HG03095 (cell line): ENCODE measurements at regions not wholly inside any gene's neighbourhood (a gene's known extent, or its start where the extent isn't known, plus 50 kb on each side); places are given as distances from the start of the nearest gene placed in this dataset.
"Not testable (repeated sequence)": the region's sequence is repeated elsewhere in the genome, so short reads cannot be mapped to it uniquely, and the experiment has no call there.

Experiments used
- ATAC-seq: cut with Tn5 transposase; IDR thresholded peaks from one replicate; pipeline ENCODE4 v1.9.1; 2021; ENCODE audit warnings: moderate library complexity; ENCODE audit not compliant: unreplicated experiment

DNA sequence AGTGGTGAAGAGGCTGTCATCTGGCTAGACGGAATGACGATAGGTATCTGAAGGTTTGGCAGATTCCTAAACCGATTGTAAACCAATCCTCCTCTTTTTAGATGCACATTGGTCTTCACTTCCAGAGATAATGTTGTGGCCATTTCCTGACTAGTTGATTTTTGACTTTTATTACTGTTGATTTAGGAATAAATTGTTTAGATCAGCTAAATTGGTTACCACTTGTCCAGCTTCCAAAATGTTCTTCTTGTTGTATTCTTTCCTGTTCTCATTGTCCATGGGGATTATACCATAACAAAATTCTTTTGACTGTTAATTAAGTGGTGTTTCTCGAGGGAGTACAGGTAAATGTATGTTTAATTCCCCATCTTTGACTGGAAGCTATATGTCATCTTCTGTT, 119.7 kb downstream of the MACROH2A1 start:
- no peak for ATAC-seq

DNA sequence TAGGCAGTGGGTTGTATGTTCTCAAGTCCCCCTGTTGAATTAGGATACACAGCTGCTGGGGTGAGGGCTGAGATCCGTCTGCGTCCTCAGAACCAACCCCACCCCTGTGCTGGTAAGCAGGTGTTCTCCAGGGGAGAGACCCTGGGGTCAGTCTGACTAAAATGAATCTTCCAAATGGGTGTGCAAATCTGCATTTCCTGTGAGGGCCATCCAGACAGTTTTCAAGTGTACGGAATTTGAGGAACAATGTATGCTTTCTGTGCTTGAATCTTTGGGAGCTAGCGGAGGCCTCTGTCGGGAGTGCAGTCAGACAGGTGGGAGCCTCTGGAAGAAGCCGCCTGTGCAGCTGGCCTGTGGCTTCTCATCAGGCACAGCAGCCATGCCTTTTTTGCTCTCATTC, 122.9 kb downstream of the MACROH2A1 start:
- ATAC-seq, result no peak

DNA sequence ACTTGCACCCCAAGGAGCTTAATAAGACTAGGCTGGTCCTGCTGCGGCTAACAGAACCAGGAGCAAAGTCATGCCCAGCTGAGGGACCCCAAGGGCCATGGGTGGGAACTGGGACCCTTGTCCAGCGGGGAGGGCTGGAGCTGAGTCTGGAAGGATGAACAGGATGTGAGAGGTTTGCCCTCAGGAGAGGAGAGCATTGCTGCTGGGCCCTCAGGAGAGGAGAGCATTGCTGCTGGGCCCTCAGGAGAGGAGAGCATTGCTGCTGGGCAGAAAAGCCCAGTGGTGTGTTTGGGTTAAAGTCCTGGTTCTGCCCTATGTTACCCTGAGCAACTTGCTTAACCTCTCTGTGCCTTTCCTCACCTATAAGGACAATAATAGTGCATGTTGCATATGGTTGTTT, 125.8 kb downstream of the MACROH2A1 start:
- no peak for ATAC-seq

DNA sequence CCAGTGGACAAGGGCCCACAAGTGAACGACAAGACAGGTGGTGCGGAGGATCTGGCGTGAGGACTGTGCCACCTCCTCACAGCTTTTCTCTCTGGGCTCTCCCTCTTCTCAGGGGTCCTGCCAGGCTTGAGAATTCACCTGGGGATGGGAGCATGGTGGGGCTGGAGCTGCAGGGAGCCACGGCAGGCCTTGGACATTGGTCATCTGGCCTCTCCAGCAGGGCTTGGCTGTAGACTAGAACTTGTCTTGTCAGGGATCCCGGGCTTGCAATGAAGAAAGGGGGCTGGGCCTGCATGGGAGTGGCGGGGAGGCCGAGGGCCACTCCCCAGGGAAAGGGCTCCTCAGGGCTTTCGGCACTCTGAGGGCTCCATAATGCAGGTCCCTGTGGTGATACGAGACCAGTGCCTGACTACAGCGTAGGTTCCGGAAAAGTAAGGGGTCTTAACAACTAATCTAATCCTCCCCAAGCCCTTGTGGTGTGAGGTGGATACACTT, 126.7 kb downstream of the MACROH2A1 start:
- no peak for ATAC-seq

DNA sequence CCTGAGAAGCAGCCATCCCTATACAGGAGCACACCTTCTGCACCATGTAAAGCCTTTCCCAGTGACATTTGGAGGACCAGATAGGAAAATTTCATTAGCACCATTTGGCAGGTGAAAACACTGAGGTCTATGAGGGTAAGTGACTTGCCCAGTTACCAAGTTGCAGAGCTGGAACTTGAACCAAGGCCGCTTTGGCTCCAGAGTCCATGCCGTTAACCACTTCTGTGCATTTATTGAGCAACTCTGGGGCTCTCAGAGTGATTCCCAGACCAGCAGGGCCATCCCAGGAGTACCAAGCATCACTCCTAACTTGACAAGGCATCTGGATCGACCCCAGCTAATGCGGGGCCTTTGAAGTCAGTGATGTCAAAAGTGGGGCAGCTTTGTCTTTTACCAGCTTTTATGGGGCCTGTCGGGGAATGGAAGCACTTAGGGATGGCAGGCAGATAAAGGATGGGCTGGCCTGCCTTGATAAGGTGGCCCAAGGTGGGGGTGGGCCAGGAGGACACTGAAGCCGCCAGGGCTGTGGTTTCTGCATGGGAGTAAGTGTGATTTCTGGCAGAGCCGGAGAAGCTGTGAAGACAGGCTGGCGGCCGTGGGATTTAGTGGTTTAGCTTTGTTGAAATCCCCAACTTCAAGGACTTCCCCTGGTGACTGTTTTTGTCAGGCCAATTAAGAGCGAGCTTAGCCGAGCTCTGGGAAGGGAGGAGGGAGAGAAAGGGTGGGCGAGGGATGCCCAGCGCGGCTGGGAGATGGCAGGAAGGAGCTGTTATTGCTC, 127.3 kb downstream of the MACROH2A1 start:
- no peak for ATAC-seq

DNA sequence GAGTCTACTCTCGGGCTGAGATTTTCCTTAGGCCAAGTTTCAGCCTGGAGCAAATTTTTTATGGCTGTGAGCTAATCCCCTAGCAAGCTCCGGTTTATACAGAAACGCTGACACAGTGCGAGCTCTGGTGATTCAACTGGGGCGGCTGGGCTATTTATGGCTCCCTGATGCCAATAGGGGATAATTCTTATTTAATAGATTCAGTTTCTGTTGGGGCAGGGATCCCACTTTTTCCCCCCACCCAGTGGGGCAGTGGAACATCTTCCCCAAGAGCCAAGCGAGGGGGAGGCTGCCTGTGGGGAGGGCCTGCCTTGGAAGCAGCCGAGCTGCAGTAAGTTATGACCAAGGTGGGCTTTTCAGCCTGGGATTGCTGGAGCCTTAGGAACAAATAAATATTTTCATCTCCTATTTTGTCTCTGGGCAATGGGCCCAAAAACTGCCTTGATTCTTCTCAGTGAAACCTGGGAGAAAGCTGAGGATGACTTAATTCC, 129.1 kb downstream of the MACROH2A1 start:
- ATAC-seq, result no peak

DNA sequence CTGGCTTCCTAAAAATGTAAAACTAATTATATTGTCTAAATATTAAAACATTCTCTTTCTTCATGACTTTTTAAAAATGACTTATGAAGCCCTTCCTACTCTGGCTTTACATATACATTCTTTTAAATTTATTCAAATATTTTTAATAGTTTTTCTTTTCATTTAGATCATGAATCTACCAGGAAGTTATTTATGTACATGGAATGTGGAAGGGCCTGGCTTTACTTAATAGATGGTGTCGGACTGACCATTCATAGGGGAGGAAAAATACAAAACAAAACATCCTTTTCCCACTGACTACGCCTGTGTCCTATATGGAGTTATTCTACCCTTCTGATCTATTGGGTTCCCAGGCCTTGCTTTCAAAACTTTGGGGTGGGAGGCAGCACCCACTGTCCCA, 129.8 kb downstream of the MACROH2A1 start:
- no peak for ATAC-seq

DNA sequence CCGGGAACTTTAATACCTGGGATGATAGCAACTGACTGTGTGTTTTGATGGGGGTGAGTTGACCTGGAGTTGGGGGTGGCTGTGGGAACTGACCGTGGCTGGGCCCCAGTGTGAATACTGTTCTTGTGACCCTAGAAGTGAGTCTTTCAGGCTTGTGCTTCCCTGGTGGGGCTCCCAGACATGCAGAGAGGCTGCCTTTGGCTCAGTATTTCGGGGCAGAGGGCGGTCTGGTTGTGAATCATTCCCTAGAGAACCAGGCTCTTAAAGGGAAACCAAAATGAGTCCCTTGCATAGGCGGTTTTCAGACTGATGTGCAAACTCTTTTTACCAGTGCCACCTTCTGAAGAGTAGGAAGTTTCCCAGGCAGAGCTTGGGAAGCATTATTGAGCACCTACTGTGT, 132.1 kb downstream of the MACROH2A1 start:
- no peak for ATAC-seq

DNA sequence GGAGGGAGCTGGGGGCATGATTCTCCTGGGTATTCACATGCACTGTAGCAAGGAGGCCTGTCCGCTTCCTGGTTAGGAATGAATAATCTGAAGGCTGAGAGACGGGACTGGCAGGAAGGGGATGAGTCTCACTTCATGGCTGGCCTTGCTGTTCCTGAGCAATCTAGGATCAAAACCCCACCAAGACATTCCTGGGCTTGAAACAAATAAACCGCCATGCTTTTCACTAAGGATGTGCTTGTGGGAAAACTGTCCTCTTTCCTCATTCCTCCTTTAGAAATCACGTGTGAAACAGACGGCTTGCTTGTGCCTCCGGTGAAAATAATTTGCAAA, 132.8 kb downstream of the MACROH2A1 start:
- ATAC-seq, result no peak

DNA sequence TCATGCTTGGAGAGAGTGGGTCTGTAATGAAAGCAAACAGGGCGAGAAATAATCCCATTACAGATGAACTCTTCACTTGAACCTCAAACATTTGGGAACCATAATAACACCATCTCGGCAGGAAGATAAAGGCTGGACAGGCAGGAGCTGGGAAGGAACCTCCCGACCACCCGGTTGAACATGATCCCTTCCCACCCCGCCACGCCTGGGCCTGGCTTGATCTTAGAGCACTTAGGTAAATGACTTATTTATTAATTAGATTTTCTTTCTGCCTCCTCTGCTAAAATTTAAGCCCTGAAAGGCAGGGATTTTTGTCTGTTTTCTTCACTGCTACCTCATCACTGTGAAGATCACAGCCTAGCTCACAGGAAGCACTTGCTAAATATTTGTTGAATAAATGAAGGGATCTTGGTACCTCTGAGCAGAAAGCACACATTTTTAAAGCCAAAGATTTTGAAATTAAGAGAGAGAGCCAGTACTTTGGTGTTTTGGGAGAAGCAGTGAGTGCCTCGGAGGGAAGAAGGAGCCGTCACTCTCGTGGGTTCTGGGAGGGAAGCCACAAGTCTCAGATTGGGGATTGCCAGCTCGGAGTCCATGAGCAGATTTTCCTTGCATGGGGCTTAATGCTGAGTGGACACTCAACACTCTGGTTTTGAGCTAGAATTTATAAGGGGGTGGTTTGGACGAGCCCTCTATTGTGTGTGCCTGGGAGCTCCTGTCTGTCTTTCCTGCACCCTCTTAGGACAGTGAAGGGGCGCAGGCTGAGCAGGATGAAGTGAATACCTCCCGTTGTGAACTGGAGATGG, 133.3 kb downstream of the MACROH2A1 start:
- no peak for ATAC-seq

DNA sequence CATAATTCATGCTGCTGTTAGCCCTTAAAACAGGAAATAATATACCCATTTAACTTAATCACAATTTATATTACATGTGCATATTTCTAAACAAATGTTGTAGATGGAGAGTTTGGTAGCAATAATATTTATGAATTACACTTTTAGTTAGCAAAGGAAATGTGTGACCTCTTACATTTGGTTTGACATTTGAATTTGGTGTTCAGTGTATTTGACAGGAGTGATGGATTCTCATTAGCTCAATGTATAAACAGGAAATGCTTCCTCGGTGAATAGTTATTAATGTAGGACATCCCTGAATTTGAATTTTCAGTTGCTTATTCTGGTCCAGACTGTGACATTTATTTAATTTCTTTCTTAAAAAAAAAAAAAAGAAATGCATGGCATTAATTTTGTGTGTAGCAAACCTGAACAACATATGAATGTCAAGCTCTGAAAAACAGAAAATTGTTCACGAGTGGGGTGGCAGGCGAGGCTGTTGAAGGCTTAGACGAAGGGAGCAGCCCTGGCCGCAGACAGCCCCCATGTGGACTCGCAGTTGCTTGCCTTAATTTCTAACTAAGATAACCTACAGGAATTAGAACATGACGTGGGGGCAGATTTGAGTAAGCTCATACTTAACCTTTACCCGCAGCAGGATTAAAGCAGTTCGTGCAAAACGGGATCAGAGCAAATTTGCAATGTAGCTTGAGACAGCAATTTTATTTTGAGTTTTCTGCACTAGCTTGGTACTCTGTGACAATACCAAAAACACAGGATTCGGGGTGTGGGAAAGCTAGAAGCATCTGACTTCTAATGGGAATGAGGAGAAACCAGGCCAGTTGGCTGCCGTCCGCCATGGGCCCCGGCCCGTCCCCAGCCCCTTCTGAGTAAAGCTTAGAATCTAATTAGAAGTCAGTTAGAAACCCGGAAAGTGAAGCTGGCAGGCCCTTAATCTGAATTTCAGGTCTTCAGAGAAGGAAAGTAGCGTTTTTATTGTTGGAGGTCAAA, 134.3 kb downstream of the MACROH2A1 start:
- ATAC-seq, result no peak

DNA sequence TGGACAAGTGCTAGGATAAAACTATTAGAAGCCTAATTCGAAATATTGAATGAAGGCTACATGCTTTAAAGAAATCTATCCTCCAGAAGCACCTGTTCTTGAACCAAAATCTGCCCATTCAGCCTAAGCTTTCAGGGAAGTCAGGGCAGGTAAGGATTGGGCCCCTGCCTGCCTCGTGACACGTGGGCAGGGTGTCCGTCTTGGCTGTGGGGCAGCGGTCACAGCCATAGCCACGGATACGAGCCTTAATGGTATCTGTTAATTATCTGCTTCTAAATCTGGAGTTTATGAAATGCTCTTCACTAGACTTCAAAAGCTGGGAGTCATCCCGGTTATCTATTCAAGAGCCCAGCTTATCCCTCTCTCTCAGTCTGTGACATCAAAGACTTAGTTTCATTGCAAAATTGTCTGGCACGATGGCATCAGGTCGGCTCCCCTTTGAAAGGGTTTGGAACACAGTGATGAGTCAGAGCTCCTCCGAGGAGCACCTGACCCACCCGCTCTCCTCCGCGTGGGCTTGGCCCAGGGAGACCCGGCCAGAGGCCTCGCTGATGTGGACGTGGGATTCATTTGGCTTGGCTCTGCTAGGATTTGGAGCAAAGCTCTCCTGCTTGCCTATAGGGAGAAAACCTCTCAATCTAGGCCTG, 135.9 kb downstream of the MACROH2A1 start:
- ATAC-seq, result no peak

DNA sequence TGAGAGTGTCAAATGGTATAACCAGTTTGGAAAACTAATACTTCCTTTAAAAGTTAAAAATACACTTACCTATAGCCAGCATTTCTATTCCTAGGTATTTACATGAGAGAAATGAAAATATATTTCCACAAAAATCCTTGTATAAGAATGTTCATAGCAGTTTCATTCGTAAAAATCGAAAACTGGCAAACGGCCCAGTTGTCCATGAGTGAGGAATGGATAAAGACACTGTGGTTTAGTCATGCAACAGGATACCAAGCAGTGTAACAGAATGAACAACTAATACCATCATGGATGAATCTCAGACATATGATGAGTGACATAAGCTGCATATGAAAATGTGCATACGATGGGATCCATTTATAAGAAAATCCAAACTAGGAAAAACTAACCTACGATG, 136.7 kb downstream of the MACROH2A1 start:
- no peak for ATAC-seq

DNA sequence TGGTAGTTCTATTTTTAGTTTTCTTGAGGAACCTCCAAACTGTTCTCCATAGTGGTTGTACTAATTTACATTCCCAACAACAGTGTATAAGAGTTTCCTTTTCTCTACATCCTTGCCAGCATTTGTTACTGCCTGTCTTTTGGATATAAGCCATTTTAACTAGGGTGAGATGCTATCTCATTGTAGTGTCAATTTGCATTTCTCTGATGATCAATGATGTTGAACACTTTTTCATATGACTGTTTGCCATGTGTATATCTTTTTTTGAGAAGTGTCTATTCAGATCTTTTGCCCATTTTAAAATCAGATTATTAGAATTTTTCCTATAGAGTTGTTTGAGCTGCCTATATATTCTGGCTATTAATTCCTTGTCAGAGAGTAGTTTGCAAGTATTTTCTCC, 138.9 kb downstream of the MACROH2A1 start:
- not testable (repeated sequence) for ATAC-seq

DNA sequence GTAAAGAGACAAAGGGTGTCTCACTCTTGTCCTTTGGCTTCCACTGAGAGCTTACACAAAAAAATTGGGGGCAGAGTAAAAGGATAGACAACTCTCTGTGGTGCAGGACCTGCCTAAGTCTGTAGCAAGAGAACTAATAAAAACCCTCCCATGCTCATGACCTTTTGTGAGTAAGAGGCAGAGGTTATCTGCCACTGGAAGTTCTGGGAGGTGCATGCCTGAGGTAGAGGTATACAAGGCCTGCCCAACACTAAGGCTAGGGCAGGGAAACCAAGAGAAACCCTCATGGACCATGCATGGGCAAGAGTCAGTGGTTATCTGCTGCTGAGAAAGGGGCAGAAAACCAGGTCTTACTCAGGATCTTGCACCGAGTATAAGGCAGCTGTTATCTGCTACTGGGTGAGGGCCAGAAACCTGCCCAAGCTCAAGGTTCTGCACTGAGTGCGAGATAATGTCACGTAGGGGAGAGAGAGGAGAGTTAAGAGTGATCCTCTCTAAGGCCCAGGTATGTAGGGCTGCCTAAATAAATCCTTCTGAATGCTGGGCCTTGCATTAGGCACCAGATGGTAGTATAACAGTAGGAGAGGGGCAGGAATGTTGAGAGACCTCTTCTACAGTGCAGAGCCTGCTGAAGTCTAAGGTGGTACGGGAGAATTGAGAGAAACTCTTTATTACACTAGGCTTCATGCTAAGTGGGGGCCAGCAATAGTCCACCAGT, 143.4 kb downstream of the MACROH2A1 start:
- ATAC-seq, result no peak

DNA sequence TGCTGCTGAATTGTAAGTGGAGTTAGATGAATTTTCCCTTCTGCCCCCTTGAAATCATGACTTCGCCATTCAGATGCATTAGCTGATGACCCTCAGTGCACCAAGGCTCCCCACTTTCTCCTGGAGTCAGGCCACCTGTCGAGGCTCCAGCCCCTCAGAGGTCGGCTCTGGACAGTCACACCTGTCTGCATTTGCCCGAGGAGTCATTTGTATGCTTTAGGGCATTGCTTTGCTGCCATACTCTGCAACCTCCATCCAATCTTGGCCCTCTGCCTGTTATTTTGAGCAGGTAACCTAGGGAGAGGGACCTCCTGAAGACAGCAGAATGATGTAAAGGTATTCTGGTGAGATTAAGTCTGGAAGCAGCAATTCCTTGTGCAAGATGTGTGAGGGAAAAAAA, 144.8 kb downstream of the MACROH2A1 start:
- ATAC-seq, result no peak

DNA sequence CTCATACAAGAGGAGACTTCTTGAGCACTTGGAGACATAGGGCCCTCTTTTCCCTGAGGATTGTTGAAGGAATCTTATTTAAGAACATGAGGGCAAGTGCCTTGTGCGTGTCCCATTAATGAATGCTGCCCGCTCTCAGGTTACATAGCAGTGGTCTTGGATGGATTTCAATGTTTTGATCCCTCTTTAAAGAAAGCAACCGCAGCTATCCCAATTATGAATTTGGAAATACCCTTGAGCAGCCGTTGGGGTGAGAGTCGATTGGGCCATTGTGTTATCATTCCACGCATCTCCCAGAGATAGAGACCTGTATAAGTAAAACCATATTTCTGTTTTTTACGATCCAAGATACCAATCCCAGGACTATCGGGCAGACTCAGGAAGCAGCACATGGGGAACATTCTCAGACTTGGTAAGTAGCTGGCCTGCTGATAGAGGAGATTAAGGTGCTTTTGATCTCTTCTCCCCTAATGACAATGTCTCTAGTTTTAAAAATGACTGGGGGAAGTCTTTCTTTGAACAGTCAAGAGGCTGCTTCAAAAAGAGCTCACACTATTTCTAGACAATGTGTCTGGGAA, 145.3 kb downstream of the MACROH2A1 start:
- ATAC-seq, result no peak

DNA sequence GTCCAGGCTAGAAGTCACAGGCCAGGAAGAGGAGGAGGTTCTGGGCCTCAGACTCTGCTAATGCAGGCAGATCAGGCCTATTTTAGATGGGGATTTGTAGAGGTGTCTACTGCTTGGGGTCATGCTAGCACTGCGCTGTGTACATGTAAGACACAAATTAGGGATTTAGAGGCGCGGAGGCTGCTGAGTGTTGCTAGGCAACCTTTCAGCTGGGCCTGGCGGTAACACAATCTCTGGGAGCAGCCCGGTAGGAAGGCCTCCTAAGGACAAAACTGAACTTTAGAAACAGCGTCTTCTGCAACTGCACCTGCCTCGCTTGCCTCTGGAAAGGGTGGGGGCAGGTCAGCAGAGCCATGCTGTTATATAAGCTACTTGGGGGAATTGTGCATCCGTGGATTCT, 147.9 kb downstream of the MACROH2A1 start:
- no peak for ATAC-seq

DNA sequence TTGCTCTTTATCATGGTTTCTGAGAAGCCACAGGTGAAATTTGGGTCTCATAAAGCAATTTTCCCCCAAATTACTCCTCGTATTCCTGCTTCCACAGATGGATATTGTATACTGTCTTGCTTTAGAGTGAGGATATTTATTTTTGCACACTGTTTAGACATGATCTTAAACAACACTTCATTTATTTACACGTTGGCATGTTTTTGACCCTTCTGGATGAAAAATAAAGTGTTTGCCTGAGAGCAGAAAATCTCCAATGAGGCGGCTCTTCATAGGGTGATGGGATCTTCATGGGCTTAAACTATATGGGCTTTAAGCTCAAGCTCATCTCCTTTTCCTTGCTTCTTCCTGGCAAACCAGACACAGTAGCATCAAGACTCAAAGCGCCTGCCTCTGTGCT, 148.4 kb downstream of the MACROH2A1 start:
- ATAC-seq, result no peak
